ENCODE measurements at regions not wholly inside any gene's neighbourhood (a gene's known extent, or its start where the extent isn't known, plus 50 kb on each side); places are given as distances from the start of the nearest gene placed in this dataset.

- no peak overlapping the region for H3K4me3 ChIP-seq (ENCODE audit: insufficient read depth, low read length, poor library complexity, severe bottlenecking)
Observed at GRCh38 chr14:71815110-71815509, 117.1 kb upstream of the RGS6 start.

GRCh38 chr14:71824816-71825215 is 107.4 kb upstream of the RGS6 start:
- no peak overlapping the region for H3K9ac ChIP-seq (ENCODE audit: low read length)
- H3K9me2 ChIP-seq (replicated peaks; ENCODE audit: insufficient read depth, low read length), result no peaks in the 10 kb centered on the region
- H3K4me3 ChIP-seq (ENCODE audit: insufficient read depth, low read length, poor library complexity, severe bottlenecking), result no peak overlapping the region

More at GRCh38 chr14:71815110-71815509, 117.1 kb upstream of the RGS6 start:
- Histone ChIP-seq H4K20me1 (ENCODE audit: low read depth, low read length) (no peaks in the 10 kb centered on the region), H3K27ac (ENCODE audit: low read depth, low read length) (no peak overlapping the region), H3F3A (ENCODE audit: insufficient read depth) (no peaks in the 10 kb centered on the region), H3K9me2 (replicated peaks; ENCODE audit: insufficient read depth, low read length) (no peaks in the 10 kb centered on the region), H3K4me2 (ENCODE audit: low read depth, low read length, poor library complexity, severe bottlenecking) (no peak overlapping the region), H2AFZ (ENCODE audit: low read depth, low read length, severe bottlenecking) (no peak overlapping the region), H3K27me3 (ENCODE audit: low read length) (no peaks in the 10 kb centered on the region), H3K9ac (ENCODE audit: low read length) (no peak overlapping the region), H3K36me3 (ENCODE audit: low read length) (no peaks in the 10 kb centered on the region), H3K79me2 (ENCODE audit: insufficient read depth, low read length) (no peaks in the 10 kb centered on the region), H3K9me3 (ENCODE audit: insufficient read depth, low read length) (no peaks in the 10 kb centered on the region)
- TF ChIP-seq CTCF (IDR thresholded peaks at IDR 0.05; ENCODE audit: insufficient read depth, low read length, poor library complexity, severe bottlenecking) (no peak), EZH2phosphoT487 (conservative IDR thresholded peaks at IDR 0.05; ENCODE audit: low read length) (no peak)

GRCh38 chr14:71833476-71833875 is 98.8 kb upstream of the RGS6 start:
- no peak overlapping the region for H3K27ac ChIP-seq (ENCODE audit: low read depth, low read length)
- H3K4me3 ChIP-seq (ENCODE audit: insufficient read depth, low read length, poor library complexity, severe bottlenecking), result no peak overlapping the region
- no peaks in the 10 kb centered on the region for H4K20me1 ChIP-seq (ENCODE audit: low read depth, low read length)

More at GRCh38 chr14:71824816-71825215, 107.4 kb upstream of the RGS6 start:
- Histone ChIP-seq H3K27ac (ENCODE audit: low read depth, low read length) (no peak overlapping the region), H3K27me3 (ENCODE audit: low read length) (no peaks in the 10 kb centered on the region), H3K4me2 (ENCODE audit: low read depth, low read length, poor library complexity, severe bottlenecking) (no peak overlapping the region), H3K79me2 (ENCODE audit: insufficient read depth, low read length) (no peaks in the 10 kb centered on the region), H4K20me1 (ENCODE audit: low read depth, low read length) (no peaks in the 10 kb centered on the region), H3K9me3 (ENCODE audit: insufficient read depth, low read length) (no peaks in the 10 kb centered on the region), H3F3A (ENCODE audit: insufficient read depth) (no peaks in the 10 kb centered on the region), H2AFZ (ENCODE audit: low read depth, low read length, severe bottlenecking) (no peak overlapping the region), H3K36me3 (ENCODE audit: low read length) (no peaks in the 10 kb centered on the region)
- TF ChIP-seq CTCF (IDR thresholded peaks at IDR 0.05; ENCODE audit: insufficient read depth, low read length, poor library complexity, severe bottlenecking), result no peak
- no peak for TF ChIP-seq EZH2phosphoT487 (conservative IDR thresholded peaks at IDR 0.05; ENCODE audit: low read length)

More at GRCh38 chr14:71833476-71833875, 98.8 kb upstream of the RGS6 start:
- no peaks in the 10 kb centered on the region for H3K9me2 ChIP-seq (replicated peaks; ENCODE audit: insufficient read depth, low read length)
- no peaks in the 10 kb centered on the region for H3K9me3 ChIP-seq (ENCODE audit: insufficient read depth, low read length)
- no peaks in the 10 kb centered on the region for H3K36me3 ChIP-seq (ENCODE audit: low read length)
- no peak overlapping the region for H2AFZ ChIP-seq (ENCODE audit: low read depth, low read length, severe bottlenecking)
- no peak overlapping the region for H3K9ac ChIP-seq (ENCODE audit: low read length)
- TF ChIP-seq CTCF (IDR thresholded peaks at IDR 0.05; ENCODE audit: insufficient read depth, low read length, poor library complexity, severe bottlenecking), result no peak
- TF ChIP-seq EZH2phosphoT487 (conservative IDR thresholded peaks at IDR 0.05; ENCODE audit: low read length), result no peak
- no peaks in the 10 kb centered on the region for H3F3A ChIP-seq (ENCODE audit: insufficient read depth)
- no peaks in the 10 kb centered on the region for H3K27me3 ChIP-seq (ENCODE audit: low read length)
- H3K4me2 ChIP-seq (ENCODE audit: low read depth, low read length, poor library complexity, severe bottlenecking), result no peak overlapping the region
- no peaks in the 10 kb centered on the region for H3K79me2 ChIP-seq (ENCODE audit: insufficient read depth, low read length)

Measured in SU-DHL-6 (cell line).